Sigmoid colon (tissue), 6 donors: ENCODE measurements at regions not wholly inside any gene's neighbourhood (a gene's known extent, or its start where the extent isn't known, plus 50 kb on each side); places are given as distances from the start of the nearest gene placed in this dataset.

ENCODE experiments used
- DNase-seq: peaks from one replicate; pipeline ENCODE4 v3.0.0-alpha.2; 2019
- H3K27ac ChIP-seq, 4 donors: fragments of 200-600 bp; sonication (generic); one replicate each; pipeline ENCODE4 v1.5.1; 2016 to 2019; ENCODE audit warnings: mild to moderate bottlenecking in 1 of 4
- H3K27me3 ChIP-seq, 3 donors: fragments of 200-600 bp; sonication (generic); one replicate each; pipeline ENCODE4 v1.5.1; 2019; ENCODE audit warnings: mild to moderate bottlenecking in 1 of 3
- H3K36me3 ChIP-seq, 4 donors: fragments of 200-600 bp; sonication (generic); one replicate each; pipeline ENCODE4 v1.5.1; 2016 to 2019
- H3K4me1 ChIP-seq, 4 donors: fragments of 200-600 bp; sonication (generic); one replicate each; pipeline ENCODE4 v1.5.1; 2017 to 2019
- H3K4me3 ChIP-seq, 4 donors: fragments of 200-600 bp; sonication (generic); one replicate each; pipeline ENCODE4 v1.5.1; 2017 to 2019; ENCODE audit warnings: mild to moderate bottlenecking in 2 of 4, moderate library complexity in 1 of 4
- H3K9me3 ChIP-seq, 4 donors: fragments of 200-600 bp in 3 of 4; sonication (generic) in 3 of 4; one replicate each; pipeline versions ENCODE4 v1.5.1 to v1.6.1; 2013 to 2019
- CTCF ChIP-seq, 4 experiments: fragments of 450-650 bp in 3 of 4; fragments of 200-600 bp in 1 of 4; IDR thresholded peaks; one replicate each; pipeline ENCODE4 v1.5.1; 2016 to 2019; ENCODE audit warnings: antibody characterized with exemption in 4 of 4, mild to moderate bottlenecking in 3 of 4, moderate library complexity in 2 of 4
- EP300 ChIP-seq, 4 donors: sonication (generic); formaldehyde crosslinking; IDR thresholded peaks; one replicate each; pipeline ENCODE4 v1.6.1; 2017; ENCODE audit warnings: antibody characterized with exemption in 4 of 4
- POLR2A ChIP-seq, 2 donors: fragments of 450-650 bp; IDR thresholded peaks; one replicate each; pipeline ENCODE4 v1.6.1; 2016; ENCODE audit warnings: antibody characterized with exemption in 2 of 2, mild to moderate bottlenecking in 2 of 2, moderate library complexity in 2 of 2
- POLR2AphosphoS5 ChIP-seq, 4 donors: sonication (generic); formaldehyde crosslinking; IDR thresholded peaks; one replicate each; pipeline ENCODE4 v1.6.1; 2017; ENCODE audit warnings: antibody characterized with exemption in 4 of 4
- WGBS, 2 donors: extraction: QIAGEN DNeasy Blood & Tissue Kit; methylation state at CpG; one replicate each; pipeline ENCODE4 v1.1.7; 2013; 5-methylcytosine and 5-hydroxymethylcytosine counted together
- intact Hi-C: fragments of 100-400 bp; cut with DNase I; formaldehyde crosslinking; loops from one replicate; pipeline ENCODE4 v1.15.1; 2023
- donor health status: healthy with polysubstance abuse.
- donor health status: healthy.

- no peaks in the 10 kb centered on the region for H3K9me3 ChIP-seq
- no peak overlapping the region for H3K4me3 ChIP-seq
- DNase-seq, result no peak
- 91 to 92% methylated on average over 6 of the region's 6 CpGs for WGBS, 2 donors
- H3K4me1 ChIP-seq, result peaks cover 0 to 20% (median 15%) of the 10 kb centered on the region in 4 donors
- no peaks in the 10 kb centered on the region for H3K27me3 ChIP-seq
- intact Hi-C loops, result no loop called here
- TF ChIP-seq POLR2A (IDR thresholded peaks at IDR 0.05), result no peak
- TF ChIP-seq EP300 (IDR thresholded peaks at IDR 0.05), result no peak
- no peak for TF ChIP-seq CTCF (IDR thresholded peaks at IDR 0.05)
- TF ChIP-seq POLR2AphosphoS5 (IDR thresholded peaks at IDR 0.05), result no peak
- H3K36me3 ChIP-seq, result no peaks in the 10 kb centered on the region
- H3K27ac ChIP-seq, result no peak overlapping the region
Observed at GRCh38 chr15:47288794-47289193, 428.5 kb upstream of the SEMA6D start.

GRCh38 chr15:47289656-47290055 lies 427.6 kb upstream of the SEMA6D start:
- H3K27ac ChIP-seq, result no peak overlapping the region

GRCh38 chr15:47291767-47292166 lies 425.5 kb upstream of the SEMA6D start:
- no peak overlapping the region for H3K27ac ChIP-seq
- TF ChIP-seq POLR2A (IDR thresholded peaks at IDR 0.05) (no peak), POLR2AphosphoS5 (IDR thresholded peaks at IDR 0.05) (no peak), EP300 (IDR thresholded peaks at IDR 0.05) (no peak), CTCF (IDR thresholded peaks at IDR 0.05) (no peak)
- H3K4me1 ChIP-seq, result peaks cover 0 to 49% (median 30%) of the 10 kb centered on the region in 4 donors
- intact Hi-C loops, result no loop called here
- no peaks in the 10 kb centered on the region for H3K9me3 ChIP-seq
- H3K4me3 ChIP-seq, result no peak overlapping the region
- no peak for DNase-seq
- H3K27me3 ChIP-seq, result no peaks in the 10 kb centered on the region
- no peaks in the 10 kb centered on the region for H3K36me3 ChIP-seq
- 78 to 92% methylated on average over 2 of the region's 2 CpGs for WGBS, 2 donors

More at GRCh38 chr15:47289656-47290055, 427.6 kb upstream of the SEMA6D start:
- no peaks in the 10 kb centered on the region for H3K27me3 ChIP-seq
- intact Hi-C loops, result no loop called here
- TF ChIP-seq CTCF (IDR thresholded peaks at IDR 0.05) (no peak), EP300 (IDR thresholded peaks at IDR 0.05) (no peak)
- H3K4me1 ChIP-seq, result peaks cover 0 to 29% (median 22%) of the 10 kb centered on the region in 4 donors
- no peak for DNase-seq
- WGBS, 2 donors, result 93 to 94% methylated on average over 2 of the region's 2 CpGs
- no peaks in the 10 kb centered on the region for H3K36me3 ChIP-seq
- no peak overlapping the region for H3K4me3 ChIP-seq
- H3K9me3 ChIP-seq, result no peaks in the 10 kb centered on the region

- no peak for DNase-seq
- Histone ChIP-seq H3K27me3 (no peaks in the 10 kb centered on the region), H3K4me1 (peaks cover 0 to 59% (median 40%) of the 10 kb centered on the region in 4 donors), H3K27ac (peak overlapping the region in 3 of 4 donors; percentile 11 to 56 (median 52)), H3K36me3 (no peaks in the 10 kb centered on the region), H3K9me3 (no peaks in the 10 kb centered on the region), H3K4me3 (no peak overlapping the region)
- intact Hi-C loops, result no loop called here
- TF ChIP-seq EP300 (IDR thresholded peaks at IDR 0.05) (no peak), POLR2AphosphoS5 (IDR thresholded peaks at IDR 0.05) (no peak), CTCF (IDR thresholded peaks at IDR 0.05) (no peak), POLR2A (IDR thresholded peaks at IDR 0.05) (no peak)
- 76 to 83% methylated on average over 6 of the region's 6 CpGs for WGBS, 2 donors
Observed at GRCh38 chr15:47292638-47293190, 424.6 kb upstream of the SEMA6D start.
